NCI-H69 (cell line): ENCODE measurements at regions not wholly inside any gene's neighbourhood (a gene's known extent, or its start where the extent isn't known, plus 50 kb on each side); places are given as distances from the start of the nearest gene placed in this dataset.
A peak's percentile ranks its signal among the peaks of the same experiment; 100 is the strongest.
"Not testable (repeated sequence)": the region's sequence is repeated elsewhere in the genome, so short reads cannot be mapped to it uniquely, and the experiment has no call there.

ENCODE experiments used
- DNase-seq: peaks from one replicate; lab custom pipeline; 2025; lab: John Stamatoyannopoulos, UW

GRCh38 chr13:72586518-72586917 lies 140.9 kb downstream of the MZT1 start:
- no peak for DNase-seq

DNA sequence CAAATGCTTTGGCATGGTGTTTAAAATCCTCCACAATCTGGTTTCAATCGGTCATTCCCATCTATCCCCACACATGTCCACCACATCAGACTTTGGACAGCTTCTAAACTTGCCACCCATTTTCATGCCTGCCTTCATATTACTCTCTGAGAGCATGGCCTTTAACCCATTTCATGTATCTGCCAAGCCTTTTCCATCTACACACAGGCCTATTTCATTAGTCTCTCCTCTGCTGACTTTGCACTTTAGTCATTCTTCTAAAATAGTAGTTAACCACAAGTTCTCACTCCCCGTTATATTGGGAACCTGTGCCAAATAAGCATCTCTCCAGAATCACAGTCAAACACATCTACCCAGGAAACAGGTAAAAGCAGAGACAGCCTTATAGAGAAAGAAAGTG lies 142.2 kb downstream of the MZT1 start:
- DNase-seq = no peak

- DNase-seq = no peak
These were observed 156.2 kb downstream of the MZT1 start for GRCh38 chr13:72571191-72571590.

GRCh38 chr13:72570019-72570418 lies 157.4 kb downstream of the MZT1 start:
- no peak for DNase-seq

GRCh38 chr13:72567566-72567965 lies 159.9 kb downstream of the MZT1 start:
- no peak for DNase-seq

GRCh38 chr13:72566526-72566925 lies 160.9 kb downstream of the MZT1 start:
- no peak for DNase-seq

GRCh38 chr13:72565893-72566292 lies 161.5 kb downstream of the MZT1 start:
- peak; percentile 45 for DNase-seq

- DNase-seq = no peak
These were observed 164.7 kb downstream of the MZT1 start for GRCh38 chr13:72562686-72563085.

- DNase-seq = peak; percentile 12
These were observed 165.6 kb downstream of the MZT1 start for GRCh38 chr13:72561791-72562190.

- DNase-seq = no peak
These were observed 167.7 kb downstream of the MZT1 start for GRCh38 chr13:72559716-72560115.

- no peak for DNase-seq
These were observed 170.5 kb downstream of the MZT1 start for GRCh38 chr13:72556945-72557344.

GRCh38 chr13:72555601-72556000 lies 171.8 kb downstream of the MZT1 start:
- no peak for DNase-seq

DNA sequence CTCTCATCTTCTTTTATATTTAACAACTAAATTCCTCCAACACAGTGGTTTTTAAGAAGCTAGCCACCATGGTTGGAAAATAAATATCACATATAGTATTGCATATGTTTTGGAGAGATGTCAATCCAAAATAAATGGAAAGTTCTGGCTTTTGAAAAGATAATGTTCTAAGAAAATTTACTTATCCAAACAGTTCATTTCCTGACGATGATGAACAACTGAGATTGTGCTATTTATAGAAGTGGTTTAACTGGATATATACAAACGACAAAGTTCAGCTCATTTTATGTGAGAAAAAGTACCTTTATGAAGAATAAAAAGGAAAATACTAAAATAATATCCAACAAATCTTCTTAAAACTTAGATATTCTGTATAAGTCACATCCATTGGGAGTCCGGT lies 174.7 kb downstream of the MZT1 start:
- DNase-seq = no peak

- not testable (repeated sequence) for DNase-seq
These were observed 181.5 kb downstream of the MZT1 start for GRCh38 chr13:72545895-72546294.

DNA sequence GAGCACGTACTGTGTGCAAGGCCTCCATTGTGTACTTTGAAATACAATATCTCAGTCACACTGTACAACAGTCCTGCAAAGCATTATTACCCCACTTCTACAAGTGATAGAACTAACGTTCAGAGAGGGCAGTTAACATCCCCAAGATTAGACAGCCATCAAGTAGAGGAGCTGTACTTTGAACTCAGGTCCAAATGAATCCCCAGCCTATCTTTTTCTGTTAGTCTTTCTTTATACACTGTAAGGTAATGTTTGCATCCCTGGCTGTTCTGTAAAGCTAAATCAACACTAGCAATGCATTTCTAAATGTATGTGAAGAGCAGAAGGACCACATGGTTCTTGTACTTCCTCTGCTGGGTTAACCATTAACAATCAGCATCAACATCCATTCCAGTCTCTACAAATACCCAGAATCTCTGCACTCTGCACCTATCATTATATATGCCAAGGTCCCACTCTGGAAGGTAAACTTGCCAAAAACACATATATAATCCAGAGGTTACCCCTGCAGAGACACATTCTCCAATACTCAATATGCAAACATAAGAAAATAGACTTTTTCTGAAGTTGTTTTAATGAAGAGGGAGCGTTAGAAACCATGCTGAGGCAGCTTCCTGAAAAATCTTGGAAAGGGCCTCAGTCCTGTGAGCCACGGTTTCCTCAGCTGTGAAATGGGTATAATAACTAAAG lies 182.3 kb downstream of the MZT1 start:
- DNase-seq = no peak

DNA sequence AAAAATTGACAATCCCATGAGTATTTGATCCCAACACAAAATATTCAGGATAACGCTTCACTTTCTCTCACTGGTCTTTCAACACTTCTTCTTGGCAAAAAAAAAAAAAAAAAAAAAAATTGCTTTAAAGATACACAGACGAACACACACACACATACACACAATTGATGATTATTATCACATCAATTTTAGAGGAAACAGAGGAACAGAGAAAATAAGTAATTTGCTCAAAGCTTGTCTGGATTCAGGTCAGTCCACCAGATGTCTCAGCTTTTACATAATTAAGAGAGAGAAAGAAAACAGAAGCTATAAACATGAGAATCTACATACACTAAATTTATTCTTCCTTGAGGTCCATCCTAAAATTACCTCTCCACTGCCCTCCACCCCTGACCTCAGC lies 183.4 kb downstream of the MZT1 start:
- no peak for DNase-seq

DNA sequence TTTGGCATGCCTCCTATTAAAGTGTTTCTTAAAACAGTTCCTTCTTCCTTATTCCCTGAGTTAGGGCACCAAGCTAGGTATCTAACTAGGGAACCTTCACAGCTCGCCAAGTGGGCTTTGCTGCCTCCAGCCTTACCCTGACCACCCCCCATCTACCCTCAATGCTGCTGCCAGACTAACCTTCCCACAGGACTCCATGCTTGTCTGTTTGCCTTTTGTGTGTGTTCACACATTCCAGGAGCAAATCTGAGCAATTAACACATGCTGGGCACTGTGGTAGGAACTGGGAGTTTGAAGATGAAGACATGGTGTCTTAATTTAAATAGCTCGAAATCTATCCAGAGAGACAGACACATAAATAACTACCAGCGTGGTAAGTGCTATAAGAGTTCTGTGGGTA lies 185.2 kb downstream of the MZT1 start:
- no peak for DNase-seq

- no peak for DNase-seq
These were observed 185.8 kb downstream of the MZT1 start for GRCh38 chr13:72541674-72542073.

DNA sequence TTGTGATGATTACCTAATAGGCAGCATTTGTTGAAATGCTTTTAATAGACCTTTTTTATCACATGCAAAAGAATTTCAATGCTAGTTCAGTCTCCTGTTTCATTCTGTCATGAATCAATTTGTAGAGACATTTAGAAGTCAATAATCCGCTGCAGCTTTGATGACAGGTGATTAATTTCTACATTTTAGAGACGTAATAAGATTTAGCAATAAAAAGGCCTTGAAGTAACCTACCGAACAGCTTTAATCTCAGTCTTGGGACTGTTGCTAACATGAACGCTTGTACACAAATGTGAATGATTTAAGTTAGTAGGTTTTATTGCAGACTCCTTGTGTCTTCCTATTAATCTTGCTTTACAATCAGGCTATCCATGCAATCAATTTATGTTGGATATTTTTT lies 186.5 kb downstream of the MZT1 start:
- DNase-seq = no peak

- no peak for DNase-seq
These were observed 187.5 kb downstream of the MZT1 start for GRCh38 chr13:72539925-72540324.

DNA sequence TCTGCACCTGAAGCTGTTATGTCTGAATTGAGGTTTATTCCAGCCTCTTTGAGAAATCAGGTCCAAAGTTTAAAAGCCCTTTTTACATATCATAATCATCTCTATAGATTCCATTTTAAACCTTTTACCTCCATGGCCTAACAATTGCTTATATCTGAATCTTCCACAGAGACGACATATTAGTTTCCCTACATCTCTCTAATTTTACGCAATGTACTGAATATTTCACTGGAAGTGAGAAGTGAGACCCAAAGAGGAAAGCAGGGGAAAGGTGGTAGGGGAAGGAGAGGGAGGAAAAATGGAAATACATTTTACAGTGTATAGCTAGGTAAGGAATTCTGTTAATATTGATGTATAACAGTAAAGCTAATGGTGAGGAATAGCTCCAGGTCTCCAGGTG lies 189.6 kb downstream of the MZT1 start:
- no peak for DNase-seq

DNA sequence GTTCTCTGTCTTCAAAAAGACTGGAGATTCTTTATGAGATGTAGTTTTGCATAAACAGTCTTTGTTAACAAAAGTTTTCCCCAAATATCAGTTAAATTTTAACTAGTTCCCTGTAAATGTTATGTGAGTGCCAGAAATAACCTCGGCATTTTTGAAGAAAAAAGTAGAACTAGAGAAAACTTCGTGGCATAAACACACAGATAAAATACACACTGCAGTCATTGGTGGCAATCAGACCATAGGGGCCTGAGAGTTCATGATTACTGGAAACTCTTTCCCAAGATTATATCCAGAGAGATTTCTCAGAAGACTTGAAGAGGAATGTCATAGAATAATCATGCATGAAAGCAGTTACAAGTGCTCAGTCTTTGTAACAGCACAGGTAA lies 190.0 kb downstream of the MZT1 start:
- DNase-seq = no peak

DNA sequence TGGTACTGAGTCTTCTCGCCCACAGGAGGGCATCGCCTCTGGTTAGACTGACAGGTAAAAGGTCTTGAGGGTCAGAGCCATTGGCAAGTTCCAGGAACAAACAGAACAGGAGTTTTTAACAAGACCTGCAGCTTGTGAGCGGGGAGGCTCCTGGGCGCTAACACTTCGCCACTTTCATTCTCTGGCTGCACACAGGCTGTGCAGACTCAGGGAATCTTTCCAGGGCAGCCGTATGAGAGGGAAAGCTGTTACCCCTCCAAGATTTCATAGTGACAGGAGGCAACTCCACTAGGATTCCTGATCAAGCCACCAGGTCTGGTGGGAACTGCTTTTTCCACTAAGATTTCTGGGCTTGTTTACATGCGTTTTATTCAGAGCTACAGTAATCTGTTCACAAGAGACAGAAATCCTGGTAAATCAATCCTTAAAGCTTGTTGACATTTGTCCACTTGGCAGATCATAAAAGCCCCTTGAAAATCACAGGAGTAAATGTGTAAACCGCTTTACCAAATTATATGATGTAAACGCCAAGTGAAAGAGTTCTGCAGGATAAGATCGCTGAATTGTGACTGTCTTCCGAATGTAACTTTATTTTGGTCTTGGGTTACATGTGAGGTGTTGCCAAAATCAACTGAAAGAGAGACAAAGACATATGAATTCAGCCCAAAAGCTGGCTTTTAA lies 190.6 kb downstream of the MZT1 start:
- no peak for DNase-seq
